HG02763 (cell line): ENCODE measurements at regions not wholly inside any gene's neighbourhood (a gene's known extent, or its start where the extent isn't known, plus 50 kb on each side); places are given as distances from the start of the nearest gene placed in this dataset.
"Not testable (repeated sequence)": the region's sequence is repeated elsewhere in the genome, so short reads cannot be mapped to it uniquely, and the experiment has no call there.

Source experiments
- ATAC-seq: cut with Tn5 transposase; IDR thresholded peaks from one replicate; pipeline ENCODE4 v1.9.1; 2021; ENCODE audit warnings: mild to moderate bottlenecking, moderate library complexity; ENCODE audit not compliant: unreplicated experiment

DNA sequence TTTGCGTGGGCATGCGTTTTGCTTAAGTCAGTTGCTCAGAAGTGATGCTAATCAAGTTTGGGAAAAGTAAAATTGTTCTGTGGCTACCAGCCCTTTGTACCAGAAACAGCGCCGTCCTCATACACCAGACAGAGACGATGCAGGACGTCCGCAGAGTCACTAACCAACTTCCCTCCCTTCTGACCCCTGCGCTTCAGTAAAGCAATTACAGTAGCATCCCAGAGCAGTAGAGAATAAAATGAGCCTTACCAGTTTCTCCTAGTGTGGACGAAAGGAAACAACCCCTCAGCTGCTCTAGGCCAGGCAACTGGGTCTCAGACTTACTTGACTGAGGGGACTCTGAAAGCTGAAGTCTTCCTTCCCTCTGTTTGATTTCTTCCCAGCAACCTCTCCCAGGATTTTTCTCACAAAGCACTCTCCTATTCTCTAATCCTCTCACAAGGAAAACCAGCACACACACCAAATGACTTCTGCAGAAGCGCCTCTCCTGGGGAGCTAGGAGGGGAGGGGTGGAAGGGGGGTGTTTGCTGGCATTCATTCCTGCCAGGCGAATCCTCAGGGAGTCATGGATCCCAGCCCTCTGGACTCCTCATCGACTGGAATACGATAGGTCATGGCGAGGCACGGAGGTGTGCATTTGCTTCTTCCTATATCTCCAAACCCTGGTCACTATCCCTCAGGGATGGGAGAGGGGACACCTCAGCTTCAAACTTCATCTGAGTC lies 56.0 kb upstream of the MID1 start:
- no peak for ATAC-seq

DNA sequence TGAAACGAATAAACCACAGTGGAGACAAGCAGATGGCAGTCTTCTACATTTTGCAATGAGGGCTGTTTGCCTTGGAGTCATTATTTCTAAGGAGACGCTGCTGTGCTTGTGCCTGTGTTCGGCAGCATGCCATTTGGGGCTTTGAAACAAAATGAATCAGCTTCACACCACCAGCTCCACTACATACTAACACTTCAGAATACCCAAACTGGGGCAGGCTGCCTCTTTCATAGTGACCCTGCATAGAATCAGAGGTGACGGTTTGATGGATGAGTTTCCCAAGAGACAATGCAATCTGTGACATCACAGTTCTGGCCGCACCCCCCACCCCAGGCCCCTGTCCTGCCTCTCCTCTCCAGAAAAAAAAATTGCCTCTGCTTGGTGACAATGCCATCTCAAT lies 57.1 kb upstream of the MID1 start:
- ATAC-seq = no peak

DNA sequence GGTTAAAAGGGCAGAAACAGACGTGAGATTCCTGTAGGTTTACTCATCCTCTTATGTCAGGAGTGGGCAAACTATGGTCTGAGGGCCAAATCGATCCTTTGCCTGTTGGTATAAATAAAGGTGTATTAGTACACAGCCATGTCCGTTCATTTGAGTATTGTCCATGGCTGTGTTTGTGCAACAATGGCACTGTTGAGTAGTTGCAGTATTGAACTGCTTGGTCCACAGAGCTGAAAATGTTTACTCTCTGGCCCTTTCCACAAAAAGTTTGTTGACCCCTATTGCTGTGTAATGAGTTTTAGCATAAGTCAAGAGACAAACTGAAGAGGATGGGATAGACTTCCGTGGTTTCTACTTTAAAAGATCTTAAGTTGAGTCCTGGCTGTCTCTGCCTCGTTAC lies 59.0 kb upstream of the MID1 start:
- no peak for ATAC-seq

DNA sequence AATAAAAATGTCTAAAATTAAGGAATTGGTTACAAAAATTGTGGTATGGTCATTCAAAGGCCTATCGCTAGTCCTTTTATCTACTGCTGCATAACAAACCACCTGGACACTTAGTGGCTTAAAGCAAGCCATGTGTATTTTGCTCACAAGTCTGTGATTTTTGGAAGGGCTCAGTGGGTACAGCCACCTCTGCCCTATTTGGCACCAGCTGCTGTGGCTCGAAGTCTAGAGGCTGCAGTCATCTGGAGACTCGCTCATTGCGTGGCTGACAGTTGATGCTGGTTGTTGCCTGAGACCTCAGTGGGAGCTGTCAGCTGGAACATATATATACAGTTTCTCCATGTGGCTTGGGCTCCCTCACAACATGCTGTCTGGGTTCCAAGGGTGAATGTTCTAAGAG lies 60.8 kb upstream of the MID1 start:
- ATAC-seq = no peak

DNA sequence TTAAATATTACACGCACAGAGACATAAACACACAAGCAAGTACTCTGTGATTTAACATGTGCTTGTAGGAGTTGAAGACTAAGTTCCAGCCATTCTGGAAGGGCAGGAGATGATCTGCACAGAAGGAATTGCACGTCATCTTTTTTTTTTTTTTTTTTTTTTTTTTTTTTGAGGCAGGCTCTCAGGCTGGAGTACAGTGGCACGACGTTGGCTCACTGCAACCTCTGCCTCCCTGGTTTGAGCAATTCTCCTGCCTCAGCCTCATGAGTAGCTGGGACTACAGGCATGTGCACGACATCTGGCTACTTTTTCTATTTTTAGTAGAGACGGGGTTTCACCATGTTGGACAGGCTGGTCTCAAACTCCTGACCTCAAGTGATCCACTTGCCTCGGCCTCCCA lies 63.2 kb upstream of the MID1 start:
- ATAC-seq = not testable (repeated sequence)

DNA sequence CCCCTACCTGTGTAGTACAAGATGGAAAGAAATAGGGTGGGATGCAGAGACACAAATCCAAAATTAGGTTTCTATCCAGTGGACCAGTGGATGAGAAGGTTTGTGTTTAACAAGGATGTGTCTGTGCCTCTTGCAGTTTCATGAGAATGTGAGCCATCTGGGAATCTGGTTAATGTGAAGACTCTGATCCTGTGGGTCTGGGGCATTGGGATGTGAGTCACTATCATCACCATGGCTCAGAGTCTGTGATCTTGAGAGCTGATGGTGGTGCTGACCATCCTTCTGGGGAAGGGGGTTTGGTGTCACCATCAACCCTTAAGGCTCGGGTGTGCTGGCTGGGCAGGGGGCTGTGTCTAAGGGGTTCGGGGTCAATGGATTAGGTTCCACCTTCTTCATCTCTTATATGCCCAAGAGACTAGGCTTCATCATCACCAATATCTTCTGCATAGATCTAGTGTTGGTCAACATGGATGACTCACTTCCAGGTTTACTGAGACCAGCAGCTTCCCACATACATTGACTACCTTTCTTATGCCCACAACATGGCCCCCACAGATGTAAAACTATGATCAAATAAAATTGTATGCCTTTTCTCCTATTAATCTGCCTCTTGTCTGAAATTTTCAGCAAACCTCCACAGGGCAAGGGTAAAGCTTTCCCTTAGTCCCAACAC lies 65.7 kb upstream of the MID1 start:
- no peak for ATAC-seq

DNA sequence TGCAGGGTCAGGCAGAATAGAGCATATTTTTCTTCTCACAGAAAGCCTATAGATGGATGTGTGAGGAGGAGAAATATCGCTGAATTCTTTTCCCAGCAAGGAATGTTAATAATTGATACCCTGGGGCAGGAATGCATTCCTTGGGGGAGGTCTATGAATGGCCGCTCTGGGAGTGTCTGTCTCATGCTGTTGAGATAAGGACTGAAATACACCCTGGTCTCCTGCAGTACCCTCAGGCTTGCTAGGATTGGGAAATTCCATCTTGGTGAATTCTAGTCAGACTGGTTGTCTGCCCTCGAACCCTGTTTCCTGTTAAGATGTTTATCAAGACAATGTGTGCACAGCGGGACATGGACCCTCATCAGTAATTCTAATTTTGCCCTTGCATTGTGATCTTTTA lies 71.4 kb upstream of the MID1 start:
- not testable (repeated sequence) for ATAC-seq

DNA sequence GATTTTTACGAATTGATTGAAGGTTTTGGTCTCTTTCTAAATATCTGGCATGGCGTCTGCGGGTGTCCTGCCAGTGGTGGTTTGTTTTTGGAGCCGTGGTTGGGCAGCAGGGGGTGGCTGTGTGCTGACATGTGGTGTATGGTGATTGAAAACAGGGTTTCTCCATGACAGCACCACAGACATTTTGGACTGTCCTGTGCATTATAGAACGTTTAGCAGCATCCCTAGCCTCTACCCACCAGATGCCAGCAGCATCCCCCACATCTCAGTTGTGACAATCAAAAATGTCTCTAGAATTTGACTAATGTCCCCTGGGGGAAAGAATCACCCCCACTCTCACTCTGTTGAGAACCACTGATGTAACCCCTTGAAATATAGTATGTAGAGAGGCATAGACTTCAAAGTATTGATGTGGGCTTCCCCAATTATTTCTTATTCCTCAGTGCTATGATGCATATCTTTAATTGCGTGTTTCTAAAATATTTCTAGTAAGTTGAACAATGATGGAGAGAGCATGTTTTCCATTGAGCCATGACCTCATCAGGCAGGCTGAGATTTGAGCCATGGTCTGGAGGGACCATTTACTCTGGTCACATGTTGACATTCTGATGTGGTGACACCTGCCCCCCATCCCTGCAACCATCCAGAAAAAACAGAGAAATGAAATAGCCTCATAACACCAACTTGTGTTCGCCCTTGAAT lies 77.4 kb upstream of the MID1 start:
- no peak for ATAC-seq

DNA sequence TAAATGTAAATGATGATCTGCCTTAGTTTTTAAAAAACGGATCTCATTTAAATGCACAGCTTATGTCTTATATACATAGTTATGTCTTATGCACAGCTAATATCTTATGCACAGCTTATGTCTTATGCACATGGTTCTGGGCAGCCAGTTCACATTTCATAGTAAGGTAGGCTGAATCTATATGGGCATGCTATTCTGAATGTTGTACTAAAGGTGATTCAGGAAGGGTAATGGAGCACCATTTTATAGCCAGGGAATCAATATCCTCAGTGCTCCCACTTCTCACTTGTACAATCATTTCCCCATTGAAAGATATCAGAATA lies 77.9 kb upstream of the MID1 start:
- no peak for ATAC-seq

DNA sequence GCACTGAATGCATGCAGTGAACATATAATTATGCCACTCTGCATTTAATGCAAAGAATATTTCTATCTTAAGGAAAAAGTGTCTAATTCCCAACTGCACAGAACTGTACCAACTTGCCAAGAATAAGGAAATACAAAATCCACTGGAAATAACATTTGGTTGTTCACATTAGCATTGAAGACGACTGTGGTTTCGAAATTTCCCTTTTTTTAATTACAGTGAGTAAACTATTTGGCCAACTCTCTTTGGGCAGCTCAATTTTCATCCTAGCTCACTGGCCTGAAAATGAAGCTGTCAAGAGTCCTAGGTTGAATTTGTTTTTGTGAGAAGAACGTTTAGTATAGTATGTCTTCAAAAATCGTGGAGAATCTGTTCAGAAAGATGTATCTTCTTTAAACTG lies 81.6 kb upstream of the MID1 start:
- no peak for ATAC-seq

DNA sequence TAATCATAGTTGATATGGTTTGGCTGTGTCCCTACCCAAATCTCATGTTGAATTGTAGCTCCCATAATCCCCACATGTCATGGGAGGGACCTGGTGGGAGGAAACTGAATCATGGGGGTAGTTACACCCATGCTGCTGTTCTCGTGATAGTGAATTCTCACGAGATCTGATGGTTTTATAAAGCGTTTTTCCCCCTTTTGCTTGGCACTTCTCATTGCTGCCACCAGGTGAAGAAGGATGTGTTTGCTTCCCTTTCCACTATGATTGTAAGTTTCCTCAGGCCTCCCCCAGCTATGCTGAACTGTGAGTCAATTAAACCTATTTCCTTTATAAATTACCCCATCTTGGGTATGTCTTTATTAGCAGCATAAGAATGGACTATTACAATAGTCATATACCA lies 86.0 kb upstream of the MID1 start:
- not testable (repeated sequence) for ATAC-seq

DNA sequence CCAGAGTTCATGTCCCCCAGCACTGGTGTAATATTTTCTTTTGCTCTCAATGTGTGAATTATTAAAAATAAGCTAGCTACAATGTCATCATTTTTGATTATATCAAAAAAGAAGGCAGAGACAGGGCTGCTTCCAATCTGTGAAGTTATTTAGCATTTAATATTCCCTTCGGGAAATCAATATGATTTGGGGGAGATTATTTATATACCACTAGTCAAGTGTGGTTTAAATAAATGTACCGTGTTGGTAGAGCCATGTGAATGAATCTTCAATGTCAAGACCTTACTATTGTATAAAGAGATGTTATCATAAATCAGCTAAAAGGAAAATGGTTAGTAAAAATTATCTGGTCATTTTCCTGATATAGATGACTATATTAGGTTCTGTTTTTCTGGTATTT lies 87.4 kb upstream of the MID1 start:
- no peak for ATAC-seq

DNA sequence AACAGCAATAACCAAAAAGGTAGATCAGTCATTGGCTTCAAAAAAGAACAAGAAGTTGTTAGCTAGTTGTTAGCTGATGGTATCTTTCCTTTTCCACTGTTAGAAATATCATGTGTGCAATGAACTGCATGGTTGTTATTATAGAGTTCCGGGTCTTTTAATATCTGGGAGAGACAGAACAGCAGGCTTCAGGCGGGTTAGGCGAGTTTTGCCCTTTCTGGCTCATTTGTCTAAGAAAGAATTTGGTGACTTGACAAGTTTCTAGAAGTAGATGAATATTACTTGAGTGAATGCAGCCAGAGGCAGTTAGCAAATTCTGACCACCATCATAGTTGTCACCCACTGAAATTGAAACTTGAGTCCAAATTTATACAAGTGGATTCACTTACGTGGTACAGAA lies 88.9 kb upstream of the MID1 start:
- ATAC-seq = no peak

DNA sequence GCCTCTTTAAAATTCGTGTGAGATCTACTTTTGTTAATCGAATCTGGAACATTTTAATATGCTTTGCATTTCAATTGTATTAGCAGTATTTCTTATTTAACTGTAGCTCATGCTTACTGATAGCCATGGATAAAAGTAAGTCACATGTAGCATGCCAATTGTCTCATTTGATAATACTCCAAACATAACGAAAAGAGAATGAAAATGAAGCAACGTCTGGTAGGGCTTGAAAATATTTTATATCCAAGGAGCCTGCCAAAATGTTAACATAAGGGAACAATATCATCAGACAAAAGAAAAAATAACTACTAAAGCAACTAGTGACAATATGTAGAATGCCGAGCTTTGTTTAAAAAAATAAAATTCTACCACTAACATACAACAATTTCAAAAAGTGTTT lies 94.1 kb upstream of the MID1 start:
- ATAC-seq = no peak

DNA sequence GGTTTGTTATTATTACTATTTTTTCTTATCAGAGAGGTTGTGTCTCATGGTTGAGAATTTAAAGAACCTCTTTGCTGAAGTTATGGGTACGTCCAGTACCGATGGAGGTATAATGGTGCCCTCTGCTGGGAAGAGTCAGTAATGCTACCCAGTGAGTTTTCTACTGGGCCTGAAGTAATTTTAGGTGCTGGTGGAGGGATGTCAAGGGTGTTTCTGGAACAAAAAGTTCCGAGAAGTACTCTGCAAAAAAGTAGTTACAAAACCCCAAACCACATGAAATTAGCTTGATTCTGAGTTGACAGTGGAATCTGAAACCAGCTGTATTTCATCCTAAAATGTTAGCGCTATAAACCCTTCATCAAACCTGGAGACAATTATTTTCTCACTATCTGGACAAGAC lies 102.5 kb upstream of the MID1 start:
- peak; percentile 60 for ATAC-seq

DNA sequence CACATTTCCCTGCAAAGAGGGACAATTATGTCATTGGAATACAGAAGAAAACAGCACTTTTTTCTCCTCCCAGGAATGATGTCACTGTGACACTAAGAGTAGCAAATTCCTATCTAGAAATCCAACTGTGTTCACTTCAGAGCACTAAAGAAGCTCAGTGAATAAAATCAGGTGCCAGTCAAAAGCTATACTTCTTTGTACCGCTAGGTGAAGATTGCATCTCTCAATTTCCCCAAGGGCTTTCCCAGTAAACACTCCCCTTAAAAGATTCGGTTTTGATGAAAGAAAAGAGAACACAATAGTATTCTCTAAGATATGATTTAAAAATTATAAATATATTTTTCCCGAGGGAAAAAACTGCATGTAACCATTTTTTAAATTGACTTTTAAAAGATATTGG lies 104.7 kb upstream of the MID1 start:
- no peak for ATAC-seq

DNA sequence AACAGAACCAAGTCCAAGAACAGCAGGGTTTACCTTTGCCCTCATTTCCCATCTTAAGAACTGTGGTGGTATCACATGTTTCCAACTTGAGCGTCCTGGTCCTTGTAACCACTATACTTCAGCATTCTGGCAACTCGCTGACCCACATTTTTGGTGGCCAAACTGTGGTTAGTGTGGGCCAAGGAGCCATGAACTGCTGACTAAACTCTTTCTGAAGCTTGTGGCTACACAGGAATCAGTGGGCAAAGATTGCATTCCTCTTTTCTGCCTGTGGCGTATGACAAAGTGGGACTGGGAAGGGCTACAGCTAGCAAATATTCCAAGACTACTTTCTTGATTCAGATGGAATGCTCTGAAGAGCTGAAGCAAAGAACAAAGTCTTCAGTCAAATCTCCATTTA lies 106.3 kb upstream of the MID1 start:
- ATAC-seq = no peak

DNA sequence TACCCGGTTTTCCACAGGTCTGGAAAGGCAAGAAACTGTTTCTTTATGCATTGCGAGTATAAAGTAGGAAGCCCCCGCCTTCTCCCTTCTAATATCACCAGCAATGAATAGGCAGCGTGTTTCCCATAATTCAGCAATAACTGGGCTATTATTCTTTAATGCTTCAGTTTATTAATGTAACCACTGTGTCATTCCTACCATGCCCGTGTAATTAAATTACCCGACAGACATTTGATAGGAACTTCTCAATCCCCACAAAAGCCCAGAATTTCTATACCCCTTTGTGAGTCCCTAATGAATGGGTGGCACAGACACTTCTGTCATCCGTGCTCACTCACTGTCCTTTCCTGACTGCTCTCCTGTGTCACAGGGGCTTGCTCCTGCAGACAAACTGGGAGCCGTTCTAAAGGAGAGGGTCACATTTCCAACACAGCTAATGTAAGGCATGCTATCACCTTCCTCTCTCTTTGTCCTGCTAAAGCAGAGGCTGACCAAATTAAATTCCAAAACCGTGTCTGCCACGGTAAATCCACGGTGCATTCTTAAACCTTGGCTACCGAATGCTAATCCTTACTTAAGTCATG lies 108.5 kb upstream of the MID1 start:
- no peak for ATAC-seq

DNA sequence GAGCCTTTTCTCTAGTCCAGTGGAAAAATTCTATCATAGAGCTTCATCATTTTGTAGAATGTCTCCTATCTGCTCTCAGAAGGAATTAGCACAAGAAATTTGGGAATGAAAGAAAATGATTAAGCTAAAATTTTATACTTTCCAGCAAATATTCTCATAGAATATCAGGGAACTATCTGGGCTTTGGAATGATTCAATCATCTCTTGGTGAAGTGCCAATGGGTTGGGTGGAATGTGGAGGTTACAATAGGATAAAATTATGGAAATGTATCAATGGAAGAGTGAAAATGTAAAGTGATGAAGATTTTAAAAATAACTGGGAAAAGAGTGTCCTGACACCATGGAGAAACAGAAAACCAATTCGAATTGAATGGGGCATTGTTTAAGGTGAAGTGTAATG lies 119.0 kb upstream of the MID1 start:
- no peak for ATAC-seq

DNA sequence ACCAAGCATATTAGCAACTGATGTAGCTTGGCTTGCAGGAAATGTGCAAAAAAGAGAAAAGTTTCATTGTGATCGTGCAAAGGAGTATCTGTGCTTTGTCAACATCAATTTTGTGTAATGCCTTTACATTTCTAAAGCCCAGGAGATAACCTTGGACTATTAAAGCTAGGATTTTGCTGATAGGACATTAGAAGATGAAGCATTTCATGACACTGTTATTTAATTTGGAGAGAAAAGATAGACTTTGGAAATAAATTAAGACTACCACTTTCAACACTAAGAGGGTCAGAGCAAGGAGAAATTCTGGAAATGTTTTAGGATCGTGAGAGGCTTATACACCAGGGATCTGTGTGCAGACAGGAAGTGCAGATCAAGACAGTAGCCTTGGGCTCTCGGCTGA lies 120.6 kb upstream of the MID1 start:
- ATAC-seq = no peak

DNA sequence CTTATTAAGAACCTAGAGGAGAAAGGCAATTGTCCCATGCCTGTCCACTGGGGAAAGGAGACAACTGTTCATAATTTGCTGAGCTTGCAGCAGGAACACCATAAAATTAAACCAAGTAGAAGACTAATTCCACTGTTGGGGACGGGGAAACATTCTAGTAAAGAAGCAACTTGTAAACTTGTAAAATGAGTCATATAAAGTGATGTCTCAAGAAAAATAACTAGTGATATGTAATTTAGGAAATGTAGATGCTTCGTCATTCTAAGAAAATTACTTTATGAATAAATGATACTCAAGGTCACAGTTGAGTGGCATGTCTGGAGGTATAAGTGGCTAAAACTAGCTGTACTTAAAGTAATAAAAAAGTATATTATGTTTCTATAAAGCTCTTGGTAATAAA lies 121.2 kb upstream of the MID1 start:
- ATAC-seq = no peak

DNA sequence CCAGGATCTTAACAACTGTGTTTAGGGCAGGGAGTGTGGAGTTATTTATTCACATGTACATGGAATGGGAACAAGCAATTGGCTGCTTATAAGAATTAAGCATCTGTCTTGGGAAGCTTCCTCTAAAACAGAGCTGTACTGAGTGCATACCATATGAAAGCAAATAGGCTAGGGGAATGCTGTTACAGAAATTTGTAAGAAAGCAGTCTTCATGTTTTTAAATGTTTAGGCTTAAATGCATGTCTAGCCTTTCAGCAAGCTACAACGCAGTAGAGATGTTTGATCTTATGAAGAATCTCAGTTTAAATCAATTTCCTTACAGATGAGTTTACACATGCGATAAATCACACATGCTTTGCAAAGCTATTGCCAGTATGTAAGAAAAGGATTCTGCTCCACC lies 123.1 kb upstream of the MID1 start:
- ATAC-seq = no peak
